Calu3 (cell line): ENCODE measurements at regions not wholly inside any gene's neighbourhood (a gene's known extent, or its start where the extent isn't known, plus 50 kb on each side); places are given as distances from the start of the nearest gene placed in this dataset.

ENCODE experiments used
- BruUV-seq: library from RNA; stranded (reverse); fragments of 400-500 nt; replicated peaks from 2 replicates; lab custom pipeline; 2021; lab: Mats Ljungman, UMichigan
- CTCF ChIA-PET: fragments of 300-600 bp; sonication (Branson Sonifier 250); formaldehyde crosslinking; loops from one replicate; lab custom pipeline; 2022; ENCODE audit warnings: antibody characterized with exemption; lab: Charles Lee
- DNase-seq: peaks from one replicate; pipeline ENCODE4 v3.0.0; 2022
- H3K27ac Mint-ChIP-seq: one replicate; pipeline ENCODE4 v1.8.0; 2022; ENCODE audit warnings: mixed read lengths; ENCODE audit not compliant: unreplicated experiment
- H3K27me3 Mint-ChIP-seq: one replicate; pipeline ENCODE4 v1.8.0; 2022; ENCODE audit warnings: mixed read lengths; ENCODE audit not compliant: unreplicated experiment
- H3K36me3 Mint-ChIP-seq: one replicate; pipeline ENCODE4 v1.8.0; 2022; ENCODE audit warnings: mild to moderate bottlenecking, moderate library complexity, mixed read lengths; ENCODE audit not compliant: insufficient read depth, unreplicated experiment
- H3K4me1 Mint-ChIP-seq: one replicate; pipeline ENCODE4 v1.8.0; 2022; ENCODE audit warnings: mild to moderate bottlenecking, low read depth, mixed read lengths; ENCODE audit not compliant: unreplicated experiment
- H3K4me3 Mint-ChIP-seq: one replicate; pipeline ENCODE4 v1.8.0; 2022; ENCODE audit warnings: mild to moderate bottlenecking, low read depth, moderate library complexity, mixed read lengths; ENCODE audit not compliant: unreplicated experiment
- H3K9me3 Mint-ChIP-seq: one replicate; pipeline ENCODE4 v1.8.0; 2022; ENCODE audit warnings: low read depth, mixed read lengths; ENCODE audit not compliant: unreplicated experiment
- intact Hi-C: fragments of 100-400 bp; cut with micrococcal nuclease; formaldehyde crosslinking; loops from one replicate; pipeline ENCODE4 v1.10.0; 2022; ENCODE audit not compliant: unreplicated experiment
- TF ChIP-seq, protein P1 (sequence below): fragments of 200-600 bp; IDR thresholded peaks from one replicate; pipeline ENCODE4 v1.8.0; 2022; ENCODE audit warnings: antibody characterized with exemption; ENCODE audit not compliant: unreplicated experiment

DNA sequence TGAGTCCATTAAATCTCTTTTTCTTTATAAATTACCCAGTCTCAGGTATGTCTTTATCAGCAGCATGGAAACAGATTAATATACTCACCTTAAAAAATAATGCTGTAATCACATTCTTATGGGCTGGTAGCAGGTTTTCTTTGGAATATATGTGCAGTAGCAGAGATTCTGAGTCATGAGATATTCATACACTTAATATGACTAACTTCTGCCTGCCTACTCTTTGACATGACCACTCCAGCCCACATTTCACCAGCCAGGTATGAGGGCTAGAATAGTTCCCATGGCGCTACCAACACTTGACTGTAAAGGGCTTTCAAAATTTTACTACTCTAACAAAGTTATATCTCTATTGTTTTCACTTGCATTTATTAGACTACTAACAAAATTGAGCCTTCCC lies 74.1 kb upstream of the GHR start:
- no peak for DNase-seq
- Mint-ChIP-seq H3K36me3 (no peaks in the 10 kb centered on the region), H3K27me3 (no peaks in the 10 kb centered on the region), H3K9me3 (peaks cover 9% of the 10 kb centered on the region), H3K4me1 (no peaks in the 10 kb centered on the region), H3K4me3 (no peak overlapping the region), H3K27ac (no peak overlapping the region)
- TF ChIP-seq, protein P1, sequence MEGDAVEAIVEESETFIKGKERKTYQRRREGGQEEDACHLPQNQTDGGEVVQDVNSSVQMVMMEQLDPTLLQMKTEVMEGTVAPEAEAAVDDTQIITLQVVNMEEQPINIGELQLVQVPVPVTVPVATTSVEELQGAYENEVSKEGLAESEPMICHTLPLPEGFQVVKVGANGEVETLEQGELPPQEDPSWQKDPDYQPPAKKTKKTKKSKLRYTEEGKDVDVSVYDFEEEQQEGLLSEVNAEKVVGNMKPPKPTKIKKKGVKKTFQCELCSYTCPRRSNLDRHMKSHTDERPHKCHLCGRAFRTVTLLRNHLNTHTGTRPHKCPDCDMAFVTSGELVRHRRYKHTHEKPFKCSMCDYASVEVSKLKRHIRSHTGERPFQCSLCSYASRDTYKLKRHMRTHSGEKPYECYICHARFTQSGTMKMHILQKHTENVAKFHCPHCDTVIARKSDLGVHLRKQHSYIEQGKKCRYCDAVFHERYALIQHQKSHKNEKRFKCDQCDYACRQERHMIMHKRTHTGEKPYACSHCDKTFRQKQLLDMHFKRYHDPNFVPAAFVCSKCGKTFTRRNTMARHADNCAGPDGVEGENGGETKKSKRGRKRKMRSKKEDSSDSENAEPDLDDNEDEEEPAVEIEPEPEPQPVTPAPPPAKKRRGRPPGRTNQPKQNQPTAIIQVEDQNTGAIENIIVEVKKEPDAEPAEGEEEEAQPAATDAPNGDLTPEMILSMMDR, result no peak
- CTCF ChIA-PET, result no interaction called here
- no TSS peak for BruUV-seq
- intact Hi-C loops, result no loop called here

DNA sequence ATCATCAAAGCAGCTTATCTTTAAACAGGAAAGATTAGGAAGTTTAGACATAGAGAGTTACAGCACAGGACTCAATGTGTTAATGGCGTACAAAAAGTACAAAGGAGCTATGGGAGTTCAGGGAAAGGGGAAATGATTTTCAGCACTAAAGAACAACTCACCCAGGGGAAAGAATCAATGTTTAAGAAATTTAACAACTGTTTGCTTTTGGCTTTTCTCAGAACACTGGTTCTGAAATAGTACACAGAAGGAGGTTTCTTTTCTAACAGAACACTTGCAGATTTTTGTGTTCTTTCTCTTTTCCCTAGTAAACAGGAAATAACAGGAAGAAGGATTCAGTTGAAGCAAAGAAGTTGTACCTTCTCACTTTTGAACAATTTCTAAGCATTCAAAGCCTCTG lies 71.3 kb upstream of the GHR start:
- Mint-ChIP-seq H3K36me3 (no peaks in the 10 kb centered on the region), H3K27ac (no peak overlapping the region), H3K4me1 (no peaks in the 10 kb centered on the region), H3K9me3 (peaks cover 10% of the 10 kb centered on the region), H3K4me3 (no peak overlapping the region), H3K27me3 (no peaks in the 10 kb centered on the region)
- TF ChIP-seq, protein P1, result no peak
- no peak for DNase-seq
- CTCF ChIA-PET, result no interaction called here
- BruUV-seq, result no TSS peak
- intact Hi-C loops, result no loop called here

DNA sequence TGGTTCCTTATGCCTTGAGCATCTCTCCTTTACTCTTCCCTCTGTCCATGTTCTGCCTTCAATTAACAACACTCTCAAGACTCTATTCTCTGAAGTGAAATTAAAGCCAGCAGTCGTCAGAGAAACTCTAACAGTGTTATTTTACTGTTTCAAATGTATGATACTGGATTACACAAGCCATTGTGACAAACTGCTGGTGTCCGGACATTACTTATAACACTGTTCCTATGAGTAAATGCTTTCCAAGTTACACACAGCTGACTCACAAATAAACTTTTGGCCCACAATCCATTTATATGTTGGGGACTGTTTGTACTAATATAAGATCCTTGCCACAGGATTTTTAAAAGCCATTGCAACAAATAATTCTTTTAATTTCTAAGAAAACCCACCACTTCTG lies 63.2 kb upstream of the GHR start:
- H3K9me3 Mint-ChIP-seq, result no peaks in the 10 kb centered on the region
- BruUV-seq, result no TSS peak
- intact Hi-C loops, result no loop called here
- TF ChIP-seq, protein P1, result no peak
- H3K4me1 Mint-ChIP-seq, result no peaks in the 10 kb centered on the region
- H3K4me3 Mint-ChIP-seq, result no peak overlapping the region
- DNase-seq, result no peak
- H3K27me3 Mint-ChIP-seq, result peaks cover 18% of the 10 kb centered on the region
- CTCF ChIA-PET, result no interaction called here
- no peaks in the 10 kb centered on the region for H3K36me3 Mint-ChIP-seq
- H3K27ac Mint-ChIP-seq, result no peak overlapping the region

DNA sequence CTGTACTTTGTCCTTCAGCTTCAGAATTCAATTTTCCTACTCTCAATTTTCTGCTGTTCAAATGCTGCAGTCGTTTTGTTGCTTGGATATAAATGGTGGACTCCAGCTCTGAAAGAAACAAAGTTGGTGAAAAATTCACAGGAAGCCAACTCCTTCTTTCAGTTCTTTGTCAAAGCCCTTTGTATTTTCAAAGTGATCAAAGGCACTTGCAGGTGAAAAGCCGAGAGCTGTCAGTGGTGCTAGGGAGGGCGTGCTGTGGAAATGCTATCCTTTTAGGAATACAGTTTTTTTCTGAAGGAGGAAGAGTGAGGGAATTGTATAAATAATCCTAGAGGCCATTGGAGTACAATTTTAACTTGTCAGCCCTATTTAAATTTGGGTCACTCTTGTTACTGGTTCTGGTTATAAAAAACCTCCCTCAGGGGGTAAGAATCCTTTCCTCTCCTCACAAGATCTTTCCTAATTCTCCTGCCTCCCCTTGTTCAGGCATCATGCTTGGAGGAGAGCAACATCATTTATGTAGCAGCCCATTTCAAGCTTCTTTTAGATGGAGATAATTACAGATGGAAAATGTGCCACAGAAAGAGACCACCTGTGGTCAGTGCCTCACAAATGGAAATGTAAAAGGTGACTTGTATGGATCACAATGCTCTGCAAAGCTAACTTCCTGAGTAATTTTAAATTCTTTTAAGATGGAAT lies 62.5 kb upstream of the GHR start:
- intact Hi-C loops, result no loop called here
- Mint-ChIP-seq H3K9me3 (no peaks in the 10 kb centered on the region), H3K27me3 (peaks cover 18% of the 10 kb centered on the region), H3K27ac (no peak overlapping the region), H3K36me3 (no peaks in the 10 kb centered on the region), H3K4me1 (no peaks in the 10 kb centered on the region), H3K4me3 (no peak overlapping the region)
- TF ChIP-seq, protein P1, result no peak
- BruUV-seq, result no TSS peak
- CTCF ChIA-PET, result no interaction called here
- DNase-seq, result no peak
